Psoas muscle (tissue), 7 donors: ENCODE measurements at regions not wholly inside any gene's neighbourhood (a gene's known extent, or its start where the extent isn't known, plus 50 kb on each side); places are given as distances from the start of the nearest gene placed in this dataset.

ENCODE experiments used
- ATAC-seq, 4 donors: fragments of 200-7000 bp; cut with Tn5 transposase; one replicate each; pipeline ENCODE4 v1.9.1; 2020; ENCODE audit warnings: moderate library complexity in 3 of 4, mild to moderate bottlenecking in 2 of 4
- DNase-seq, 2 donors: peaks; one replicate each; pipeline ENCODE4 v3.0.0-alpha.2; 2020
- H3K27ac ChIP-seq: fragments of 200-600 bp; one replicate; pipeline ENCODE4 v1.8.0; 2022
- H3K27me3 ChIP-seq, 3 donors: fragments of 200-600 bp in 1 of 3; one replicate each; pipeline versions ENCODE4 v1.6.1 to v1.8.0; 2013 to 2022; ENCODE audit warnings: low read length in 2 of 3, mild to moderate bottlenecking in 2 of 3, moderate library complexity in 1 of 3; ENCODE audit not compliant: insufficient read depth in 3 of 3
- H3K36me3 ChIP-seq, 2 donors: fragments of 200-600 bp in 1 of 2; one replicate each; pipeline versions ENCODE4 v1.6.1 to v1.8.0; 2013 to 2022; ENCODE audit warnings: low read depth in 1 of 2, mild to moderate bottlenecking in 1 of 2, moderate library complexity in 1 of 2; ENCODE audit not compliant: insufficient read depth in 1 of 2
- H3K4me1 ChIP-seq: fragments of 200-600 bp; one replicate; pipeline ENCODE4 v1.8.0; 2022
- H3K4me3 ChIP-seq: fragments of 200-600 bp; one replicate; pipeline ENCODE4 v1.8.0; 2022; ENCODE audit warnings: mild to moderate bottlenecking
- H3K9me3 ChIP-seq: fragments of 200-600 bp; one replicate; pipeline ENCODE4 v1.8.0; 2022
- CTCF ChIP-seq: fragments of 200-600 bp; IDR thresholded peaks from one replicate; pipeline ENCODE4 v1.8.0; 2022; ENCODE audit warnings: antibody characterized with exemption
- WGBS, 3 donors: extraction: QIAGEN DNeasy Blood & Tissue Kit; methylation state at CpG; one replicate each; pipeline versions ENCODE4 v1.1.6 to v1.1.7; 2013; 5-methylcytosine and 5-hydroxymethylcytosine counted together
- intact Hi-C, 2 donors: fragments of 100-400 bp; cut with DNase I; formaldehyde crosslinking; loops; one replicate each; pipeline versions ENCODE4 v1.11.0 to v1.14.2; 2022
- donor health status: healthy with polysubstance abuse.
- donor health status: DM: no; HTN: no; CAD: no; lungs with moderate emphysema.
- donor health status: Bipolar disorder and iron deficiency.
- donor health status: healthy.
- donor health status: DM: yes; HTN: yes; CAD: no.
- donor health status: DM: no; HTN: no; CAD: no.
- donor health status: DM: yes; HTN: yes; CAD: no.

- Histone ChIP-seq H3K4me1 (no peaks in the 10 kb centered on the region), H3K4me3 (no peak overlapping the region), H3K27ac (no peak overlapping the region), H3K27me3 (peaks cover 0 to 2% (median 0%) of the 10 kb centered on the region in 3 donors), H3K9me3 (no peaks in the 10 kb centered on the region), H3K36me3 (no peaks in the 10 kb centered on the region)
- intact Hi-C loops, result no loop called here
- no peak for TF ChIP-seq CTCF
- DNase-seq (no peak), ATAC-seq (no peak)
- WGBS, 3 donors, result 63 to 79% (median 65%) methylated on average over 10 of the region's 10 CpGs
These were observed 50.6 kb upstream of the CELF2 start for GRCh38 chr10:10967029-10967428.

GRCh38 chr10:10967581-10968256 is 50.0 kb upstream of the CELF2 start:
- TF ChIP-seq CTCF, result no peak
- no peak overlapping the region for H3K4me3 ChIP-seq
- peaks cover 0 to 2% (median 0%) of the 10 kb centered on the region in 3 donors for H3K27me3 ChIP-seq
- ATAC-seq, result no peak
- no peaks in the 10 kb centered on the region for H3K36me3 ChIP-seq
- WGBS, 3 donors, result 52 to 67% (median 62%) methylated on average over 8 of the region's 8 CpGs
- intact Hi-C loops, result no loop called here
- no peaks in the 10 kb centered on the region for H3K9me3 ChIP-seq
- no peaks in the 10 kb centered on the region for H3K4me1 ChIP-seq
- DNase-seq, result no peak
- H3K27ac ChIP-seq, result no peak overlapping the region
